ENCODE measurements at regions not wholly inside any gene's neighbourhood (a gene's known extent, or its start where the extent isn't known, plus 50 kb on each side); places are given as distances from the start of the nearest gene placed in this dataset.

GRCh38 chr9:81045658-81046057 is 643.7 kb downstream of the TLE1 start:
- no peaks in the 10 kb centered on the region for H3K79me2 ChIP-seq (ENCODE audit: control insufficient read depth in 1 of 2, insufficient read depth in 2 of 2, low read length in 2 of 2)
- no peak overlapping the region for H2BK12ac ChIP-seq (ENCODE audit: low read depth, low read length)
- TF ChIP-seq JUND (IDR thresholded peaks at IDR 0.05; ENCODE audit: low read length) = no peak
- H3K27me3 ChIP-seq (replicated peaks in 1 of 4; ENCODE audit: control insufficient read depth in 3 of 4, extremely low read depth in 1 of 4, insufficient read depth in 3 of 4, low read length in 3 of 4) = no peaks in the 10 kb centered on the region
- no peak overlapping the region for H4K91ac ChIP-seq (replicated peaks; ENCODE audit: insufficient read length, low read length)
- H2BK20ac ChIP-seq (ENCODE audit: low read length) = no peak overlapping the region
- H3K18ac ChIP-seq (ENCODE audit: extremely low read depth, low read length) = no peak overlapping the region
- no peak for DNase-seq (ENCODE audit: low read depth in 1 of 2, low spot score in 2 of 2)
- no peak overlapping the region for H3K4me3 ChIP-seq (ENCODE audit: extremely low read depth in 1 of 4, insufficient read depth in 2 of 4, low read depth in 3 of 4, low read length in 4 of 4)
- H3K56ac ChIP-seq (replicated peaks; ENCODE audit: insufficient read length, low read depth, low read length) = no peak overlapping the region
- H3K4me1 ChIP-seq (replicated peaks in 1 of 4; ENCODE audit: control insufficient read depth in 3 of 4, insufficient read depth in 4 of 4, low read length in 3 of 4) = no peaks in the 10 kb centered on the region
- no peaks in the 10 kb centered on the region for H3K23me2 ChIP-seq (ENCODE audit: low read depth, low read length)
- H3K4me2 ChIP-seq (ENCODE audit: insufficient read depth in 1 of 2, low read depth in 2 of 2, low read length in 2 of 2) = no peak overlapping the region
- POLR2A ChIA-PET (ENCODE audit: partially characterized antibody) = no interaction called here
- no peak overlapping the region for H2BK120ac ChIP-seq (replicated peaks; ENCODE audit: low read depth, low read length)
- H3K14ac ChIP-seq (ENCODE audit: insufficient read length) = no peak overlapping the region
- no peak overlapping the region for H2BK15ac ChIP-seq (ENCODE audit: low read length)
- no peak overlapping the region for H3K4ac ChIP-seq (replicated peaks; ENCODE audit: insufficient read length, low read depth, low read length)
- no peak overlapping the region for H2AFZ ChIP-seq (ENCODE audit: low read length)
- 95% methylated on average over 1 of the region's 1 CpG; no CpG with 5 or more reads in 1 of the 2 experiments for WGBS, 2 experiments (ENCODE audit: extremely low coverage in 1 of 2, insufficient coverage in 1 of 2, insufficient read length in 1 of 2, insufficient replicate concordance in 2 of 2, low coverage in 1 of 2, low lambda C conversion rate in 2 of 2, missing lambda C conversion rate in 1 of 2)
- H2BK5ac ChIP-seq (ENCODE audit: low read depth, low read length) = no peak overlapping the region
- FAIRE-seq = no peak
- H3K27ac ChIP-seq (ENCODE audit: low read depth, low read length) = no peak overlapping the region
- H4K20me1 ChIP-seq (replicated peaks in 1 of 2; ENCODE audit: control insufficient read depth in 1 of 2, insufficient read depth in 2 of 2, low read length in 2 of 2) = no peaks in the 10 kb centered on the region
- no peak overlapping the region for H3K23ac ChIP-seq (ENCODE audit: insufficient read length)
- H2AK5ac ChIP-seq (ENCODE audit: low read depth, low read length) = no peak overlapping the region
- no peaks in the 10 kb centered on the region for H3K9me3 ChIP-seq (ENCODE audit: insufficient read depth in 2 of 2, low read depth in 1 of 2, low read length in 1 of 2)
- H3K79me1 ChIP-seq (ENCODE audit: low read depth, low read length) = no peaks in the 10 kb centered on the region
- CTCF ChIA-PET (ENCODE audit: partially characterized antibody) = no interaction called here
- no peak overlapping the region for H4K8ac ChIP-seq (ENCODE audit: extremely low read depth, insufficient read depth, low read length)
- no peaks in the 10 kb centered on the region for H3K36me3 ChIP-seq (ENCODE audit: control insufficient read depth in 2 of 4, insufficient read depth in 4 of 4, low read length in 3 of 4)
- H3K9ac ChIP-seq (replicated peaks in 1 of 4; ENCODE audit: extremely low read depth in 1 of 4, low read depth in 3 of 4, low read length in 3 of 4) = no peak overlapping the region
- H4K5ac ChIP-seq (ENCODE audit: insufficient read length, low read depth, low read length) = no peak overlapping the region
